Nephron progenitor cell (in vitro differentiated cells): ENCODE measurements at regions not wholly inside any gene's neighbourhood (a gene's known extent, or its start where the extent isn't known, plus 50 kb on each side); places are given as distances from the start of the nearest gene placed in this dataset.

Source experiments
- DNase-seq: peaks from one replicate; pipeline ENCODE4 v3.0.0; 2021
- H3K27ac Mint-ChIP-seq: 2 replicates; pipeline ENCODE4 v1.8.0; 2021; ENCODE audit warnings: mild to moderate bottlenecking, moderate library complexity, mixed read lengths
- H3K27me3 Mint-ChIP-seq: 2 replicates; pipeline ENCODE4 v1.8.0; 2021; ENCODE audit warnings: mild to moderate bottlenecking, low read depth, mixed read lengths; ENCODE audit not compliant: poor library complexity
- H3K36me3 Mint-ChIP-seq: 2 replicates; pipeline ENCODE4 v1.8.0; 2021; ENCODE audit warnings: low read depth, mixed read lengths
- H3K4me1 Mint-ChIP-seq: 2 replicates; pipeline ENCODE4 v1.8.0; 2021; ENCODE audit warnings: mixed read lengths
- H3K4me3 Mint-ChIP-seq: 2 replicates; pipeline ENCODE4 v1.8.0; 2021; ENCODE audit warnings: mild to moderate bottlenecking, moderate library complexity, mixed read lengths
- H3K9me3 Mint-ChIP-seq: 2 replicates; pipeline ENCODE4 v1.8.0; 2021; ENCODE audit warnings: mild to moderate bottlenecking, moderate library complexity, mixed read lengths
- TF ChIP-seq, protein P1 (sequence below): fragments of 200-600 bp; sonication (generic); IDR thresholded peaks from 2 replicates; pipeline ENCODE4 v1.5.0; 2021; ENCODE audit warnings: antibody characterized with exemption

DNA sequence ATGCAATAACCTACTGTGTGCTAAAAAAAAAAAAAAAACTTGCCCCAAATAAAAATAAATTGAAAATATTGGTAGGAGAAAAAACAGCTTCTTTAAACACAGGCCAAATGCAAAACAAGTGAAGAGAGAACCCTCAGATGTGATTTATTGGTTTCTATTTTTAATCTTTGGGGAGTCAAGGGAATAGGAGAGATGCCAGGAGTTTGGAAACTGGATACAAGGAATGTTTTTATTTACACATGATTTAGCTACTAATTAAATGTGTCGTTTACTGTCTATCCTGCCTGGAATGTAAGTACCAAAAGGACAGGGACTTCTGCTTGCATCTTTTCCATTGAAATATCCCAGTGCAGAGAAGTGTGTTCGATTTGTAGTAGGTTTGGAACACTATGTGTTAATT, 810.7 kb downstream of the MAFB start:
- Mint-ChIP-seq H3K36me3 (peaks cover 9% of the 10 kb centered on the region), H3K4me1 (peaks cover 86% of the 10 kb centered on the region), H3K27ac (peak overlapping the region; percentile 90), H3K4me3 (peak overlapping the region; percentile 61), H3K27me3 (no peaks in the 10 kb centered on the region), H3K9me3 (peaks cover 15% of the 10 kb centered on the region)
- TF ChIP-seq, protein P1, sequence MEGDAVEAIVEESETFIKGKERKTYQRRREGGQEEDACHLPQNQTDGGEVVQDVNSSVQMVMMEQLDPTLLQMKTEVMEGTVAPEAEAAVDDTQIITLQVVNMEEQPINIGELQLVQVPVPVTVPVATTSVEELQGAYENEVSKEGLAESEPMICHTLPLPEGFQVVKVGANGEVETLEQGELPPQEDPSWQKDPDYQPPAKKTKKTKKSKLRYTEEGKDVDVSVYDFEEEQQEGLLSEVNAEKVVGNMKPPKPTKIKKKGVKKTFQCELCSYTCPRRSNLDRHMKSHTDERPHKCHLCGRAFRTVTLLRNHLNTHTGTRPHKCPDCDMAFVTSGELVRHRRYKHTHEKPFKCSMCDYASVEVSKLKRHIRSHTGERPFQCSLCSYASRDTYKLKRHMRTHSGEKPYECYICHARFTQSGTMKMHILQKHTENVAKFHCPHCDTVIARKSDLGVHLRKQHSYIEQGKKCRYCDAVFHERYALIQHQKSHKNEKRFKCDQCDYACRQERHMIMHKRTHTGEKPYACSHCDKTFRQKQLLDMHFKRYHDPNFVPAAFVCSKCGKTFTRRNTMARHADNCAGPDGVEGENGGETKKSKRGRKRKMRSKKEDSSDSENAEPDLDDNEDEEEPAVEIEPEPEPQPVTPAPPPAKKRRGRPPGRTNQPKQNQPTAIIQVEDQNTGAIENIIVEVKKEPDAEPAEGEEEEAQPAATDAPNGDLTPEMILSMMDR, result no peak
- DNase-seq, result no peak

DNA sequence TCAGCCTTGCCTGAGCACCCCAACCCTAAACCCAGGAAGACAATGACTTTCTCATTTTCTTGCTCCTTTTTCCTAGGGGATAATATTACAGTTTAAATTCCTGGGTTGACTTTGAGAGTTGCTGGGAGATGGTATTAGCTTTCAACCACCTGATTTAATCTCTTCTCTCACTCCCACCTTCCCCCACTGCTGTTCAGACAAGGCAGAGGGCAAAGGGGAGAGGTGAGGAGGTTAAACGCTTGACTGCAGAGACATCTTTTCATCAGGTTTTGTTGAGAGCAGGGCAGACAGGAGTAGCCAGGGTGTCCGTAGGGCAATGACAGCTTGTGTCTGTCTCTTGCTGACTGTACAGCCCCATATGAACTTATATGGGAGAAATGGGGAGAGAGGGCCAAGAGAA, 811.2 kb downstream of the MAFB start:
- peak overlapping the region; percentile 61 for H3K4me3 Mint-ChIP-seq
- peak; percentile 61 for DNase-seq
- H3K27ac Mint-ChIP-seq, result peak overlapping the region; percentile 88
- H3K4me1 Mint-ChIP-seq, result peaks cover 86% of the 10 kb centered on the region
- H3K27me3 Mint-ChIP-seq, result peaks cover 3% of the 10 kb centered on the region
- TF ChIP-seq, protein P1, result no peak
- peaks cover 9% of the 10 kb centered on the region for H3K36me3 Mint-ChIP-seq
- H3K9me3 Mint-ChIP-seq, result peaks cover 15% of the 10 kb centered on the region

DNA sequence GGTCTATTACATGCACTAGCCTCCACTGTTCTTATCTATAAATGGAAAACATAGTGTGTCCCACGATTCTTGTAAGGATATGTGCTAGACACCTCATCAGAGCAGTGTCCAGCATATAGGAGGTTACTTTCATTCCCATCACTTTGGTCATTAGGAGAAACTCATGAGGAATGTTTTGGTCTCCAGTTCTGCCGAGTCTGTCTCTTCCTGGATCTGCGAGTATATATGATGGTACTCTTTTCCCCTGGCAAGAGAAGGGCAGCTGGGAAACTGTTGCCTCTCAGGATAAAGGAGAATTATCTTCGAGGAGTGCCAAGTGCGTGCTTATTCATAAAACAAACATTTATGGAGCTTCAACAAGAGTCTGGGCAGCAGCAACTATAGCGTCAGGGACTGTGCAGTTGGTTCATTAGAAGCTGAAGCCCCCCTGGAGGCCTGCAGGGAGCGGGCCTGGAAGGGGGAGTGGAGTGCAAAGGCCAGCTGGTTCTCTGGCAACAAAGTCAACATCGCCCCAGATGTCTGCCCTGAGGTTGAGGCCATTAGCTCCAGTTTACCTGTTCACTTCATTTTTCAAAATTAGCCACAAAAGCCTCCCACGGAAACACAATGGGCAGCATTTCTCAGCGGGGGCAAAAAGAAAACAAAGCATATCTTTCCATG, 811.9 kb downstream of the MAFB start:
- peaks cover 13% of the 10 kb centered on the region for H3K9me3 Mint-ChIP-seq
- peaks cover 3% of the 10 kb centered on the region for H3K27me3 Mint-ChIP-seq
- H3K4me3 Mint-ChIP-seq, result peak overlapping the region; percentile 61
- H3K36me3 Mint-ChIP-seq, result peaks cover 9% of the 10 kb centered on the region
- DNase-seq, result peak; percentile 33
- peaks cover 90% of the 10 kb centered on the region for H3K4me1 Mint-ChIP-seq
- TF ChIP-seq, protein P1, result no peak
- peak overlapping the region; percentile 88 for H3K27ac Mint-ChIP-seq

DNA sequence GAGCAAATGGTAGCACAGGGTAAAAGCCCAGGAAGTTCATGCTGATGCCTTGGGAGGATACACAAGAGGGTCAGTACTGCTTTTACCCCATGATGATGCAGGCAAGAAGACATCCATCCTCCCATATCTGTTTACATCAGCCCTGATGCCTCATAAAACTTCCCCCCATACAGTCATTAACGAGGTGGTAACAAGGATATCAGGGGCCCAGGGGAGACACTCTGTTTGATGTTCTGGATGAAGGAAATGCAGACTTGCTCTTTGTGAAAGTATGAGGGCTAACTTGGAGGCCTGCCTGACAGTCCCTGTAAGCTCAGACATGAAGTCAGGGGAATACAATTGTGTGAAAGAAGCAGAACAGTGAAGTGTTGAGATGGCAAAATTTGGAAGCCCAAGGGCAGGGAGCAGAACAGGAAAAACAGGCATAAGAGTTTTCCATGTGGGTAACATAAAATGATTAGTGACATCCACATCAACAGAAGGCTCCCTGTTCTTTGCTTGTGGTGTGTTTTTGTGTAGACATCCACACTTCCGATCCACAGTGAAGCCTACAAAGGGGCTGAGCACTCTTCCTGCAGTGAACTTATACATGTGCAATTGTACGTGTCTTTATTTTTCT, 813.4 kb downstream of the MAFB start:
- Mint-ChIP-seq H3K4me3 (no peak overlapping the region), H3K36me3 (no peaks in the 10 kb centered on the region), H3K27me3 (peaks cover 3% of the 10 kb centered on the region), H3K9me3 (no peaks in the 10 kb centered on the region), H3K4me1 (peaks cover 99% of the 10 kb centered on the region), H3K27ac (peak overlapping the region; percentile 13)
- no peak for DNase-seq
- TF ChIP-seq, protein P1, result no peak

DNA sequence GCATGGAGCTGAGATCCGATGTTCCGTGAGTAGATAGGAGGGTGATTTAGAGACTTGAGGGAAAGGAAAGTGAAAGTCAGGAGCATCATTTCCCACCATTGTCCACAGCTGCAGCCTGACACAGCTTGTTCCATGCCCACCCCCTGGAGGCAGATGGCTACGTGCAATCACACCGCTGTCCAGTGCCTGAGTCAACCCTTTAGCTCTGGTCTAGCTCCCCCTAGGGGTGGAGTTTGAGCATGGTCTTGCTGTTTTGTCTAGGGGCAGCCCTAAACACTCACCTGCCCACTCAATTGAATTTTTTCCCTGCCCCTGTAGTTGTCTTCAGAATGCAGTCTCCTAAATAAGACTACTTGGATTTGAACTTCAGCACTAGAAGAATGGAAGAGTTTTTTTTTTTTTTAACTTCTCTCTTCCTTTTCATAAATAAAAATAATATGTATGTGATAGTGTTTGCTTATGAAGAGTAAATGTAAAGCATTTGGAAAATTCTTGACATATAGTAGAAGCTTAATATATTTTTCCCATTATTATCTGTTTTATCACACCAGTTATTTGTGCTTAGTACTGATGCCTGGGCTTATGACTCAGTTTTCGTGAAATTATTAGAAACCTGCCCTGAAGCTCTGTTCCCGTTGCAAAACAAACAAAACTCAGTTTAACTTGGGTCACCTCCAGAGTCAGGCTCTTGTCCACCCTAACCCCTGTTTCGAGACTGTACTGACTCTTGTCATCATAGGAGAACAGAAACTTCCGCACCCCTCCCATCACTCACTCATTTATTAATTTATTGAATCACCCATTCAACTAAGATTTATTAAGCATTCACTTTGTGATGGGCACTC, 814.8 kb downstream of the MAFB start:
- DNase-seq, result peak; percentile 74
- H3K4me1 Mint-ChIP-seq, result peaks cover 94% of the 10 kb centered on the region

More for the DNA sequence above, 814.8 kb downstream of the MAFB start:
- Mint-ChIP-seq H3K9me3 (no peaks in the 10 kb centered on the region), H3K36me3 (no peaks in the 10 kb centered on the region), H3K27me3 (peaks cover 3% of the 10 kb centered on the region), H3K27ac (no peak overlapping the region), H3K4me3 (no peak overlapping the region)
- TF ChIP-seq, protein P1, result peak; percentile 77
